ENCODE measurements at regions not wholly inside any gene's neighbourhood (a gene's known extent, or its start where the extent isn't known, plus 50 kb on each side); places are given as distances from the start of the nearest gene placed in this dataset.

GRCh38 chr2:48026865-48027264, 120.6 kb upstream of the FBXO11 start:
- no peak for DNase-seq
- Histone ChIP-seq H3K27ac (no peak overlapping the region), H3K4me1 (no peaks in the 10 kb centered on the region), H3K27me3 (no peaks in the 10 kb centered on the region), H3K36me3 (no peaks in the 10 kb centered on the region), H3K9me3 (no peaks in the 10 kb centered on the region), H3K4me3 (replicated peaks in 1 of 3) (no peak overlapping the region)
- TF ChIP-seq POLR2A (IDR thresholded peaks at IDR 0.05) = no peak
- no peak for TF ChIP-seq CTCF (IDR thresholded peaks at IDR 0.05)
- intact Hi-C loops (cut with DNase I) = no loop called here
- WGBS, 2 donors = 48 to 74% methylated on average over 1 of the region's 1 CpG

GRCh38 chr2:48032765-48033164, 126.5 kb upstream of the FBXO11 start:
- intact Hi-C loops (cut with DNase I) = no loop called here

DNA sequence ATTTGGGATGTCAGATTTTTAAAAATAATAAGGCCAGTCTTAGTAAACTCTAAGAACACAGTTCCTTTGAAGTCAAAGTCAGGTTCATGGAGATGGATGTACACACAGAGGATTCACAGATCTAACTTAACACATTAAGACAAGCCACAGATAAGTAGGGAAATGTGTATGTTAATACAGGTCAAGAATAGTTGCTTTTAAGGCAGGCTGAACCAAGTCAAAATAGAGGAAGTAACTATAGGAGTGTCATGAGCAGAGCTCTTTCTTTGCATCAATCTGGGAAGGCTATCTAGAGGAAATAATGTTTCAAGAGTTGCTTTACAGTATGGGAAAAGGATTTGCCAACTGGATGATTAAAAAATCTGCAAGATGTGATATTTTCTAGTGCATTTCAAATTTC, 128.0 kb upstream of the FBXO11 start:
- no peak overlapping the region for H3K27ac ChIP-seq
- intact Hi-C loops (cut with DNase I) = no loop called here
- no peaks in the 10 kb centered on the region for H3K9me3 ChIP-seq
- DNase-seq = no peak
- no peaks in the 10 kb centered on the region for H3K36me3 ChIP-seq
- H3K4me3 ChIP-seq (replicated peaks in 1 of 3) = no peak overlapping the region
- no peaks in the 10 kb centered on the region for H3K4me1 ChIP-seq
- TF ChIP-seq CTCF (IDR thresholded peaks at IDR 0.05) (no peak), POLR2A (IDR thresholded peaks at IDR 0.05) (no peak)
- H3K27me3 ChIP-seq = no peaks in the 10 kb centered on the region

More at GRCh38 chr2:48032765-48033164, 126.5 kb upstream of the FBXO11 start:
- Histone ChIP-seq H3K4me3 (replicated peaks in 1 of 3) (no peak overlapping the region), H3K36me3 (no peaks in the 10 kb centered on the region), H3K27me3 (no peaks in the 10 kb centered on the region), H3K9me3 (no peaks in the 10 kb centered on the region), H3K27ac (no peak overlapping the region), H3K4me1 (no peaks in the 10 kb centered on the region)
- no peak for DNase-seq
- WGBS, 2 donors = 89 to 92% methylated on average over 2 of the region's 2 CpGs
- TF ChIP-seq CTCF (IDR thresholded peaks at IDR 0.05) = no peak
- no peak for TF ChIP-seq POLR2A (IDR thresholded peaks at IDR 0.05)

DNA sequence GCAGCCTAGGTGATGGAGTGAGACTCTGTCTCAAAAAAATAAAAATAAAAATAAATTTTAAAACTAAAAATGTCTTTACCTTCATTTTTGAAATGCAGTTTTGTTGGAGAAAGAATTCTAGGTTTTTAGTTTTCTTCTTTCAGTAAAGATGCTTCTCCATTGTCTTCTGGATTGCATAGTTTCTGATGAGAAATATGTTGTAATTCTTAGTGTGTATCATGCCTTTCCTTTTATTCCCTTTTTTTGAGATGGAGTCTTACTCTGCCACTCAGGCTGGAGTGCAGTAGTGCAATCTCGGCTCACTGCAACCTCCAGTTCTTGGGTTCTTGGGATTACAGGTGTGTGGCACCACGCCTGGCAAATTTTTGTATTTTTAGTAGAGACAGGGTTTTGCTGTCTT, 130.0 kb upstream of the FBXO11 start:
- DNase-seq = no peak
- 89 to 92% methylated on average over 2 of the region's 2 CpGs for WGBS, 2 donors
- TF ChIP-seq CTCF (IDR thresholded peaks at IDR 0.05) (no peak), POLR2A (IDR thresholded peaks at IDR 0.05) (no peak)

GRCh38 chr2:48039209-48039990, 133.1 kb upstream of the FBXO11 start:
- Histone ChIP-seq H3K4me1 (no peaks in the 10 kb centered on the region), H3K27me3 (no peaks in the 10 kb centered on the region), H3K4me3 (replicated peaks in 1 of 3) (no peak overlapping the region), H3K9me3 (no peaks in the 10 kb centered on the region), H3K27ac (no peak overlapping the region), H3K36me3 (no peaks in the 10 kb centered on the region)
- TF ChIP-seq CTCF (IDR thresholded peaks at IDR 0.05) (no peak), POLR2A (IDR thresholded peaks at IDR 0.05) (no peak)
- WGBS, 2 donors = 92 to 98% methylated on average over 3 of the region's 3 CpGs
- intact Hi-C loops (cut with DNase I) = no loop called here
- no peak for DNase-seq

More for the DNA sequence above, 130.0 kb upstream of the FBXO11 start:
- H3K27ac ChIP-seq = no peak overlapping the region
- intact Hi-C loops (cut with DNase I) = no loop called here
- H3K9me3 ChIP-seq = no peaks in the 10 kb centered on the region
- no peaks in the 10 kb centered on the region for H3K4me1 ChIP-seq
- no peak overlapping the region for H3K4me3 ChIP-seq (replicated peaks in 1 of 3)
- H3K27me3 ChIP-seq = no peaks in the 10 kb centered on the region
- no peaks in the 10 kb centered on the region for H3K36me3 ChIP-seq
